H1 (cell line): ENCODE measurements at regions not wholly inside any gene's neighbourhood (a gene's known extent, or its start where the extent isn't known, plus 50 kb on each side); places are given as distances from the start of the nearest gene placed in this dataset.
"Not testable (repeated sequence)": the region's sequence is repeated elsewhere in the genome, so short reads cannot be mapped to it uniquely, and the experiment has no call there.

Experiments
- CTCF ChIA-PET: fragments of 300-600 bp; sonication (Branson Sonifier 250); formaldehyde crosslinking; loops from one replicate; lab custom pipeline; 2021; ENCODE audit not compliant: partially characterized antibody; lab: Charles Lee
- POLR2A ChIA-PET: fragments of 300-600 bp; sonication (Branson Sonifier 250); formaldehyde crosslinking; loops from one replicate; lab custom pipeline; 2021; ENCODE audit warnings: inconsistent platforms; ENCODE audit not compliant: partially characterized antibody; lab: Charles Lee
- DNase-seq, 2 experiments: peaks; one replicate each; pipeline versions ENCODE4 v3.0.0 to v3.0.0-alpha.2; 2010 to 2022; ENCODE audit warnings: low spot score in 2 of 2, low read depth in 1 of 2, mixed read lengths in 1 of 2
- FAIRE-seq: peaks from 2 replicates; lab custom pipeline; 2011; peaks lifted over from hg19 to GRCh38; lab: Jason Lieb, UNC
- H2AFZ ChIP-seq: 2 replicates; pipeline ENCODE4 v1.8.1; 2012; ENCODE audit warnings: low read length, inconsistent platforms
- H2AK5ac ChIP-seq: 2 replicates; pipeline ENCODE4 v1.6.1; 2013; ENCODE audit warnings: low read depth, low read length
- H2BK120ac ChIP-seq: replicated peaks from 2 replicates; pipeline ENCODE3; 2013; ENCODE audit warnings: low read depth, low read length, inconsistent platforms
- H2BK12ac ChIP-seq: 2 replicates; pipeline ENCODE4 v1.6.1; 2013; ENCODE audit warnings: low read depth, low read length
- H2BK15ac ChIP-seq: 2 replicates; pipeline ENCODE4 v1.6.1; 2013; ENCODE audit warnings: low read length
- H2BK20ac ChIP-seq: 2 replicates; pipeline ENCODE4 v1.6.1; 2013; ENCODE audit warnings: low read length
- H2BK5ac ChIP-seq: 2 replicates; pipeline ENCODE4 v1.6.1; 2013; ENCODE audit warnings: low read depth, low read length
- H3K14ac ChIP-seq: 2 replicates; pipeline ENCODE4 v1.6.1; 2013; ENCODE audit warnings: inconsistent platforms; ENCODE audit not compliant: insufficient read length
- H3K18ac ChIP-seq: 2 replicates; pipeline ENCODE4 v1.6.1; 2013; ENCODE audit warnings: low read length; ENCODE audit errors: extremely low read depth
- H3K23ac ChIP-seq: 2 replicates; pipeline ENCODE4 v1.6.1; 2013; ENCODE audit warnings: inconsistent platforms; ENCODE audit not compliant: insufficient read length
- H3K23me2 ChIP-seq: 2 replicates; pipeline ENCODE4 v1.6.1; 2013; ENCODE audit warnings: low read depth, low read length
- H3K27ac ChIP-seq: 2 replicates; pipeline ENCODE4 v1.6.1; 2011; ENCODE audit warnings: low read depth, low read length, inconsistent platforms
- H3K27me3 ChIP-seq, 4 experiments: replicated peaks in 1 of 4; 1 replicate in 1 of 4; 2 replicates in 3 of 4; pipeline versions ENCODE4 v1.6.1 to v1.8.1; 2011 to 2013; ENCODE audit warnings: low read length in 3 of 4, mild to moderate bottlenecking in 3 of 4, inconsistent platforms in 2 of 4, mixed read lengths in 2 of 4, moderate library complexity in 1 of 4; ENCODE audit not compliant: control insufficient read depth in 3 of 4, insufficient read depth in 3 of 4; ENCODE audit errors: extremely low read depth in 1 of 4
- H3K36me3 ChIP-seq, 4 experiments: 2 replicates each; pipeline versions ENCODE4 v1.6.1 to v1.8.1; 2011 to 2013; ENCODE audit warnings: mild to moderate bottlenecking in 4 of 4, low read length in 3 of 4, moderate library complexity in 2 of 4, control low read depth in 1 of 4, inconsistent platforms in 1 of 4; ENCODE audit not compliant: insufficient read depth in 4 of 4, control insufficient read depth in 2 of 4
- H3K4ac ChIP-seq: replicated peaks from 2 replicates; pipeline ENCODE3; 2013; ENCODE audit warnings: low read length, low read depth, mixed read lengths, inconsistent platforms; ENCODE audit not compliant: insufficient read length
- H3K4me1 ChIP-seq, 4 experiments: replicated peaks in 1 of 4; 1 replicate in 1 of 4; 2 replicates in 3 of 4; pipeline versions ENCODE4 v1.6.1 to v1.8.1; 2011 to 2013; ENCODE audit warnings: low read length in 3 of 4, inconsistent platforms in 2 of 4, mixed read lengths in 1 of 4; ENCODE audit not compliant: insufficient read depth in 4 of 4, control insufficient read depth in 3 of 4
- H3K4me2 ChIP-seq, 2 experiments: 2 replicates each; pipeline versions ENCODE4 v1.6.1 to v1.8.1; 2011 to 2013; ENCODE audit warnings: low read depth in 2 of 2, low read length in 2 of 2, control low read depth in 1 of 2, inconsistent platforms in 1 of 2, mild to moderate bottlenecking in 1 of 2; ENCODE audit not compliant: insufficient read depth in 1 of 2
- H3K4me3 ChIP-seq, 4 experiments: fragments of 200-600, 300-600 bp in 1 of 4; sonication (generic), shearing (Covaris generic), sonication (Bioruptor Twin) in 1 of 4; 2 replicates each; pipeline versions ENCODE4 v1.5.1 to v1.8.1; 2011 to 2016; ENCODE audit warnings: low read length in 4 of 4, low read depth in 3 of 4, control low read depth in 2 of 4, inconsistent platforms in 2 of 4, mild to moderate bottlenecking in 2 of 4, mixed read lengths in 1 of 4, moderate library complexity in 1 of 4; ENCODE audit not compliant: insufficient read depth in 2 of 4; ENCODE audit errors: extremely low read depth in 1 of 4
- H3K56ac ChIP-seq: replicated peaks from 2 replicates; pipeline ENCODE3; 2013; ENCODE audit warnings: low read depth, mild to moderate bottlenecking, mixed read lengths, low read length, inconsistent platforms; ENCODE audit not compliant: insufficient read length
- H3K79me1 ChIP-seq: 2 replicates; pipeline ENCODE4 v1.6.1; 2013; ENCODE audit warnings: low read depth, low read length, control low read depth
- H3K79me2 ChIP-seq, 2 experiments: 2 replicates each; pipeline versions ENCODE4 v1.6.1 to v1.8.1; 2012 to 2013; ENCODE audit warnings: low read length in 2 of 2, mild to moderate bottlenecking in 2 of 2, inconsistent platforms in 1 of 2; ENCODE audit not compliant: insufficient read depth in 2 of 2, control insufficient read depth in 1 of 2
- H3K9ac ChIP-seq, 4 experiments: replicated peaks in 1 of 4; 1 replicate in 1 of 4; 2 replicates in 3 of 4; pipeline versions ENCODE4 v1.6.1 to v1.8.1; 2011 to 2013; ENCODE audit warnings: low read depth in 3 of 4, low read length in 3 of 4, control low read depth in 2 of 4, mild to moderate bottlenecking in 2 of 4, moderate library complexity in 2 of 4, inconsistent platforms in 1 of 4; ENCODE audit errors: extremely low read depth in 1 of 4
- H3K9me3 ChIP-seq, 2 experiments: 2 replicates each; pipeline versions ENCODE4 v1.6.1 to v1.8.1; 2012 to 2013; ENCODE audit warnings: mild to moderate bottlenecking in 2 of 2, moderate library complexity in 2 of 2, control low read depth in 1 of 2, inconsistent platforms in 1 of 2, low read depth in 1 of 2, low read length in 1 of 2, mixed read lengths in 1 of 2; ENCODE audit not compliant: insufficient read depth in 2 of 2
- H4K20me1 ChIP-seq, 2 experiments: replicated peaks in 1 of 2; 2 replicates each; pipeline versions ENCODE3 to v1.8.1; 2011 to 2013; ENCODE audit warnings: inconsistent platforms in 2 of 2, low read length in 2 of 2, mild to moderate bottlenecking in 1 of 2; ENCODE audit not compliant: insufficient read depth in 2 of 2, control insufficient read depth in 1 of 2
- H4K5ac ChIP-seq: 2 replicates; pipeline ENCODE4 v1.6.1; 2013; ENCODE audit warnings: low read length, low read depth, mixed read lengths, inconsistent platforms; ENCODE audit not compliant: insufficient read length
- H4K8ac ChIP-seq: 2 replicates; pipeline ENCODE4 v1.8.0; 2013; ENCODE audit warnings: mild to moderate bottlenecking, moderate library complexity, low read length, inconsistent platforms; ENCODE audit not compliant: insufficient read depth; ENCODE audit errors: extremely low read depth
- H4K91ac ChIP-seq: replicated peaks from 2 replicates; pipeline ENCODE3; 2013; ENCODE audit warnings: low read length, mixed read lengths, inconsistent platforms; ENCODE audit not compliant: insufficient read length

DNA sequence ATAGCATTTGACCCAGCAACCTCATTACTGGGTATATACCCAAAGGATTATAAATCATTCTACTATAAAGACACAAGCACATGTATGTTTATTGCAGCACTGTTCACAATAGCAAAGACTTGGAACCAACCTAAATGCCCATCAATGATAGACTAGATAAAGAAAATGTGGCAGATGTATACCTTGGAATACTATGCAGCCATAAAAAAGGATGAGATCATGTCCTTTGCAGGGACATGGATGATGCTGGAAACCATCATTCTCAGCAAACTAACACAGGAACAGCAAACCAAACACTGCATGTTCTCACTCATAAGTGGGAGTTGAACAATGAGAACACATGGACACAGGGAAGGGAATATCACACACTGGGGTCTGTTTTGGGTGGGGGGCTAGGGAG lies 140.5 kb upstream of the SP8 start:
- H3K56ac ChIP-seq, H2AFZ ChIP-seq, H3K79me2 ChIP-seq, H3K23me2 ChIP-seq, H2BK5ac ChIP-seq, H3K9ac ChIP-seq, H3K27ac ChIP-seq, H4K8ac ChIP-seq, H3K79me1 ChIP-seq, H3K27me3 ChIP-seq, POLR2A ChIA-PET, FAIRE-seq, H3K4me3 ChIP-seq, H3K36me3 ChIP-seq, H3K23ac ChIP-seq, H2AK5ac ChIP-seq, DNase-seq, H3K9me3 ChIP-seq, H3K18ac ChIP-seq, H4K91ac ChIP-seq, H3K4me1 ChIP-seq, H4K20me1 ChIP-seq, H2BK120ac ChIP-seq, H2BK20ac ChIP-seq, H3K4me2 ChIP-seq, H2BK15ac ChIP-seq, H2BK12ac ChIP-seq, H3K4ac ChIP-seq, H3K14ac ChIP-seq, H4K5ac ChIP-seq: not testable (repeated sequence)
- CTCF ChIA-PET = interaction anchor here (0.6 kb wide), 1 partner anchor 53 kb away, joined by 5 read pairs; no protein-coding TSS in a partner anchor
